TTC549 (cell line): ENCODE measurements at regions not wholly inside any gene's neighbourhood (a gene's known extent, or its start where the extent isn't known, plus 50 kb on each side); places are given as distances from the start of the nearest gene placed in this dataset.

ENCODE experiments used
- FAIRE-seq: peaks from 2 replicates; lab custom pipeline; 2012; peaks lifted over from hg19 to GRCh38; lab: Jason Lieb, UNC

GRCh38 chr4:137067735-137068134, 464.6 kb downstream of the PCDH18 start:
- FAIRE-seq: no peak

DNA sequence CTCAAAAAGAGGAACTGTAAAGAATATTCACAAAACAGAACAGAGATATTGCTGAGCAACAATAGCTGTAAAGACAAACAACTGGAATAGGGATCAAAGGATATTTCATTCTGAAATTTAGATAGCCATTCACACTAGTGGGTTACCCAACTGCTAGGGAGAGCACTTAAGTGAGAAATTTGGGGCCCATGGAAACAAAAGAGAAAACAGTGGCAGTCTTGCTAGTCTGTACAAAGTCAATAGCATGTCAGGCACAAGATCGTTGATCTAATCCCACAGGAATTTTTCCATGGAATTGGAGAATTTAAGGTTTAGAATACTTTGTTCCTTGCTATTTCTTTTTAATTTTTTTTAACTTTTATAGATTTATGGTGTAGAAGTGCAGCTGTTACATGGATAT, 467.0 kb downstream of the PCDH18 start:
- FAIRE-seq: no peak

DNA sequence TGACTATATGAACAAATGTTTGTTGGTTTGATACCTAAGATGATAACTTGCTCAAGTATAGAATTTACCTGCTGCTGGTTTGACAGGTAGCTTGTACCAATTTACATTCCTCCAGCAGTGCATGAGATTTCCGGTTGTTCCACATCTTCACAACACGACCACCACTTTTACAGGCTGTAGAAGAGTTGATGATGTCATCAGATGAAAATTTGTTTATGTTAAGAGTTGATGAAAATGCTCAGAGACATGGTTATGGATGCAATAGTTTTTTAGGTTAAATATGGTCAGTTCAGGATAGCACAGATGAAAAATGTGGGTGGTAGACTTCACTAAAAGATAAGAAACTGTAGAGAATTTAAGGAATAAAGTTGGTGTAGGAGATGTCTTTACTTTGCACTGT, 468.3 kb downstream of the PCDH18 start:
- no peak for FAIRE-seq

GRCh38 chr4:137043184-137043583, 489.1 kb downstream of the PCDH18 start:
- no peak for FAIRE-seq

GRCh38 chr4:137039370-137039769, 492.9 kb downstream of the PCDH18 start:
- FAIRE-seq: no peak

DNA sequence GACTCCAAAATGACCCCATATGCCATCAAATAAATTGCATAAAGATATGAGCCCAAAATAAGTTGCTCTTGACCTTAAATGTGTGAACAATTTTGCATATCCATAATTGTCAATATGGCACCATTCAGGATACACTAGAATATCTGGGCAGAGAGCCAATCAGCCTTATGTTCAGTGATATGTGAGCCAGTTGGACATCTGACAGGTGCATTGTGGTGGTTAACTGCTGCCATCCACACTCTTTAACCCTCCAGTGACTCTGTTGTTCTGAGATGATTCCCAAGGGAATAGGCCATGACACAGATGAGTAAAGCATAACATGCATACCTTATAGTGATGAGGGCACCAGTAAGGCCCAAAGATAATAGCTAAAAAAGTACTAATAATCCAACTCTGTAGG, 500.1 kb downstream of the PCDH18 start:
- no peak for FAIRE-seq

DNA sequence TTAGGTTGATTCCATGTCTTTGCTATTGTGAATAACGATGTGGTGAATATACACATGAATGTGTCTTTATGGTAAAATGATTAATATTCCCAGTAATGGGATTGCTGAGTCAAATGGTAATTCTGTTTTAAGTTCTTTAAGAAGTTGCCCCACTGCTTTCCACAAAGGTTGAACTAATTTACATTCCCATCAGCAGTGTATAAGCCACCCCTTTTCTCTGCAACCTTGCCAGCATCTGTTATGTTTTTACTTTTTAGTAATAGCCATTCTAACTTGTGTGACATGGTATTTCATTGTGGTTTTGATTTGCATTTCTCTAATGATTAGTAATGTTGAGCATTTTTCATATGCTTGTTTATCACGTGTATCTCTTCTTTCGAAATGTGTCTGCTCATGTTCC, 503.3 kb downstream of the PCDH18 start:
- FAIRE-seq: no peak

GRCh38 chr4:137025484-137026059, 506.7 kb downstream of the PCDH18 start:
- no peak for FAIRE-seq

- no peak for FAIRE-seq
Observed at GRCh38 chr4:137015426-137016409, 516.6 kb downstream of the PCDH18 start.

DNA sequence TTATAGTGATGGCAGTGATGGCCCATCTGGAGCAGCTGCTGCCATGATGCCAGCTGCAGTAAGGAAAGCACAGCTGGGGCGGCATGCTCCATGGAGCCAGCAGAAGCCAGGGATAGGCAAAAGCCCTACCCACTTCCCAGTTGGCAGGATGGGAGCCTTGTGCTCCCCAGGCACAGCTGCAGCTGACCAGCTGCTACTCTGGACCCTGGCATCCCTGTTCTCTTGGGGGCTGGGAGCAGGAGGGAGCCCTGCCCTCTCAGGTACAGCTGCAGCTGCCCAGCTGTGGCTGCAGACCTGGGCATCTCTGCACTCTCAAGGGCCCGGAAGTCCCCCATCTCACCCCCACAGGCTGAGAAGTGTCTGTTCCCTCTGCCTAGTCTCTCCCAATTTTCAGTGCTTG, 531.9 kb downstream of the PCDH18 start:
- no peak for FAIRE-seq

- FAIRE-seq: no peak
Observed at GRCh38 chr4:136992032-136992431, 540.3 kb downstream of the PCDH18 start.

- no peak for FAIRE-seq
Observed at GRCh38 chr4:136985683-136986082, 546.6 kb downstream of the PCDH18 start.

- no peak for FAIRE-seq
Observed at GRCh38 chr4:136967069-136967468, 565.2 kb downstream of the PCDH18 start.

GRCh38 chr4:136965478-136965877, 566.8 kb downstream of the PCDH18 start:
- no peak for FAIRE-seq

DNA sequence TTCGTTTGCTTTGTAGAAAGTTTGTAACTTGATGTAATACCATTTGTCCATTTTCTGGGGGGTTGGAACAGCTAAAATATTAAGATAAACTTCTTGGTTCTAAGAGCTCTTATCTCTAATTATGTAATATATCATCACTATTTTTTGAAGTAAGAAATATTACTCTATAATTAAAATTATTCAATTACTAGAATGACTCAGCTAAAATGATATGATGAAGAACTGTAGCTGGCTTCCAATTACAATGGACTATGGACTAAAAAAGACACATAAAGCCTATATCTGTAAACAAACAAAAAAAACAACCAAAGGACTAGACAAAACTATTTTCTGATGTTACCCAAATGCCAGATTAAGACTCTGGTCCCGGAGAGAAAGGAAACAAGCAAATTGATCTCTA, 569.4 kb downstream of the PCDH18 start:
- no peak for FAIRE-seq

- no peak for FAIRE-seq
Observed at GRCh38 chr4:136946307-136946907, 585.9 kb downstream of the PCDH18 start.

GRCh38 chr4:136939781-136940180, 592.5 kb downstream of the PCDH18 start:
- no peak for FAIRE-seq

DNA sequence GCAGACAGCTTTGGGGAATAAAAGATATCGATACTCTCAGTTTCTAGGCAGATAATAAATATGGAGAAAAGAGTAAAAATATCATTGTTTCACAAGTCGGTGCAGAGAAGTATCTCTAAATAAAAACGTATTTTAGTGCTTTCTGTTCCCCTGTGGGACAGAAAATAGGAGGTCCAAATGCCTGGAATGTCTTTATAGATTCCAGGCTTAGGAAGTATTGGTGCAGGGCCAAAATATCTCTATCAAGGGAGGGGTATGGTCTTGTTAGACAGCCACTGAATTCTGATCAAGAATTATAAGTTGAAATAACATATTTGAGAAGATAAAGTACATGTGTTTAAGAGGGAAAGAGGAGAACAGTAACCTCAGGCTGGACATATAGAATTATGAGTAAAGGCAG, 596.4 kb downstream of the PCDH18 start:
- no peak for FAIRE-seq

DNA sequence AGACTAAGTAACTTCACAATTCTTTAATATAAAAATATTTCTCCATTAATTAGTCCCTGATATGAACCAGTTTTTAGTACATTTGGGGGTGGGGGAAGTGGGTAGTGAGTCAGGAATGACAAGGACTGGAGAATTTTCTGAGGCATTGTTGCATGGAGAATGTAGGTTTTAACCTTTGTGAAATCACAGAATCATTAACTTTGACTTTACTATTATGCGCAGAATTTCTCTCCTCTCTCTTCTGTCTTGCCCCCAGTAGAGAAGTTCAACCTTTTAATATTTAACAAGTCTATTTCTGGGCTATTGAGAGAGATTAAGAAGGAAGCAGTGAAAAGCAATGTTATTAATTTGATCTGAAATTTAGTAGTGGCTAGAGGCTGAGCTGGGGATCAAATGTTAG, 597.0 kb downstream of the PCDH18 start:
- no peak for FAIRE-seq

GRCh38 chr4:136934601-136935000, 597.7 kb downstream of the PCDH18 start:
- no peak for FAIRE-seq

- FAIRE-seq: no peak
Observed at GRCh38 chr4:136931781-136932180, 600.5 kb downstream of the PCDH18 start.

GRCh38 chr4:136928957-136929411, 603.3 kb downstream of the PCDH18 start:
- FAIRE-seq: no peak

DNA sequence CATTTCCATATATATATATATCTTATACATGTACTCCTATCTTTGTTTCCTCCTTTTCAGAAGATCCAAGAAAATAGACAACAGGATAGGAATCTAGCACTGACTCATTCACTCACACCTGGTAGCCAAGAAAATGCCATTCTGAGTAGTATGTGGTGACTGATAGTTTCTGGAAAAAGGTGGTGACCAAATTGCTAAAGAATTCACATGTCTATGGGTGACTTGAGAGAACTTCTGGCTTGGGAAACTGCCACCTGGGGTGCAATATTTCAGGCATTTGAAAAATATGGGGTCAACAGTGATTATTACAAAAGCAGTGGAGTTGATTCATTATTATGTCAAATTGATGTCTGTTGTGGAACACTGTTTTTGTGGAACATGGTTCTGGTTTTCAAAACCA, 605.1 kb downstream of the PCDH18 start:
- FAIRE-seq: no peak
